Panc1 (cell line): ENCODE measurements at regions not wholly inside any gene's neighbourhood (a gene's known extent, or its start where the extent isn't known, plus 50 kb on each side); places are given as distances from the start of the nearest gene placed in this dataset.

Source experiments
- ATAC-seq: fragments of 200-7000 bp; cut with Tn5 transposase; 2 replicates; pipeline ENCODE4 v1.9.1; 2020; ENCODE audit warnings: mild to moderate bottlenecking, moderate library complexity
- BruUV-seq: library from RNA; stranded (reverse); fragments of 400-500 nt; replicated peaks from 2 replicates; lab custom pipeline; 2021; lab: Mats Ljungman, UMichigan
- CTCF ChIA-PET: fragments of 300-600 bp; sonication (Branson Sonifier 250); formaldehyde crosslinking; loops from one replicate; lab custom pipeline; 2022; ENCODE audit warnings: antibody characterized with exemption; lab: Charles Lee
- POLR2A ChIA-PET: fragments of 300-600 bp; sonication (Branson Sonifier 250); formaldehyde crosslinking; loops from one replicate; lab custom pipeline; 2022; ENCODE audit warnings: antibody characterized with exemption; lab: Charles Lee
- DNase-seq: peaks from one replicate; pipeline ENCODE4 v3.0.0-alpha.2; 2010; ENCODE audit warnings: low read depth, low spot score
- H3K27ac ChIP-seq: 2 replicates; pipeline ENCODE4 v1.5.1; 2011; ENCODE audit warnings: mild to moderate bottlenecking, low read length, inconsistent platforms
- H3K27me3 ChIP-seq: fragments of 200-500 bp; sonication (Bioruptor generic); 2 replicates; pipeline ENCODE4 v1.6.0; 2014; ENCODE audit warnings: low read length, inconsistent platforms; ENCODE audit not compliant: control insufficient read depth, insufficient read depth
- H3K36me3 ChIP-seq: fragments of 200-500 bp; sonication (Bioruptor generic); 2 replicates; pipeline ENCODE4 v1.5.1; 2014; ENCODE audit warnings: inconsistent platforms, mild to moderate bottlenecking, low read length, moderate library complexity; ENCODE audit not compliant: control insufficient read depth, insufficient read depth
- H3K4me1 ChIP-seq: 2 replicates; pipeline ENCODE4 v1.5.1; 2011; ENCODE audit warnings: inconsistent platforms, mild to moderate bottlenecking, low read length, moderate library complexity; ENCODE audit not compliant: control insufficient read depth, insufficient read depth
- H3K4me3 ChIP-seq, 2 experiments: 2 replicates each; pipeline ENCODE4 v1.5.1; 2011 to 2012; ENCODE audit warnings: low read depth in 2 of 2, low read length in 2 of 2, mild to moderate bottlenecking in 2 of 2, inconsistent platforms in 1 of 2, moderate library complexity in 1 of 2
- H3K9me3 ChIP-seq: fragments of 200-500 bp; sonication (Bioruptor generic); 2 replicates; pipeline ENCODE4 v1.5.1; 2014; ENCODE audit warnings: low read depth, mild to moderate bottlenecking, inconsistent platforms, low read length, moderate library complexity; ENCODE audit not compliant: control insufficient read depth, insufficient read depth
- CTCF ChIP-seq: fragments of 450-650 bp; IDR thresholded peaks from 2 replicates; pipeline ENCODE4 v1.5.1; 2017; ENCODE audit warnings: mild to moderate bottlenecking
- POLR2AphosphoS5 ChIP-seq: IDR thresholded peaks from 2 replicates; pipeline ENCODE4 v1.6.1; 2012; ENCODE audit warnings: mild to moderate bottlenecking, low read depth, low read length, moderate library complexity
- SIN3A ChIP-seq: IDR thresholded peaks from 2 replicates; pipeline ENCODE4 v1.6.1; 2012; ENCODE audit warnings: low read depth, mild to moderate bottlenecking, low read length, moderate library complexity, borderline replicate concordance; ENCODE audit not compliant: insufficient read depth
- TCF7L2 ChIP-seq: IDR thresholded peaks from 2 replicates; pipeline ENCODE4 v1.6.1; 2011; ENCODE audit warnings: mild to moderate bottlenecking, low read depth, low read length, inconsistent platforms
- in situ Hi-C: cut with HindIII; loops from 2 replicates; pipeline ENCODE4 v1.10.0; 2016; ENCODE audit warnings: low sequenced_read_pairs, low pct_unique_long_range_greater_than_20kb
- intact Hi-C: fragments of 100-400 bp; cut with micrococcal nuclease; formaldehyde crosslinking; loops from one replicate; pipeline ENCODE4 v1.10.0; 2022; ENCODE audit not compliant: unreplicated experiment
- TF ChIP-seq, protein P1 (sequence below), 2 experiments: IDR thresholded peaks; 2 replicates each; pipeline ENCODE4 v1.6.1; 2011 to 2012; ENCODE audit warnings: low read depth in 2 of 2, control low read depth in 1 of 2, low read length in 1 of 2, mild to moderate bottlenecking in 1 of 2, moderate library complexity in 1 of 2; ENCODE audit not compliant: insufficient read depth in 1 of 2

DNA sequence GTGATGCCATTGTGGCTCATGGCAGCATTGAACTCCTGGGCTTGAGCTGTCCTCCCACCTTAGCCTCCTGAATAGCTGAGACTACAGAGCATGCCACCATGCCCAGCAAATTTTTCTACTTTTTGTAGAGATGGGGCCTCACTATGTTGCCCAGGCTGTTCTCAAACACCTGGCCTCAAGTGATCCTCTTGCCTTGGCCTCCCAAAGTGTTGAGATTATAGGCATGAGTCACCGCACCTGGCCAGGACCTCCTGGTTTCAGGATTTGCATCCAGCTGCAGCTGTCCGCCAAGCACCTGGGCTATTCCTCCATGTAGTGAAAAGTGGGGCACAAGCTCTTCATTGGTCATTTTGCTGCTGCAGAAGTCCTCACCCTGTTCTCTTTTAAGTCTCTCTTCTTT, 58.9 kb downstream of the ZNF22 start:
- TF ChIP-seq CTCF = no peak
- TF ChIP-seq, protein P1, sequence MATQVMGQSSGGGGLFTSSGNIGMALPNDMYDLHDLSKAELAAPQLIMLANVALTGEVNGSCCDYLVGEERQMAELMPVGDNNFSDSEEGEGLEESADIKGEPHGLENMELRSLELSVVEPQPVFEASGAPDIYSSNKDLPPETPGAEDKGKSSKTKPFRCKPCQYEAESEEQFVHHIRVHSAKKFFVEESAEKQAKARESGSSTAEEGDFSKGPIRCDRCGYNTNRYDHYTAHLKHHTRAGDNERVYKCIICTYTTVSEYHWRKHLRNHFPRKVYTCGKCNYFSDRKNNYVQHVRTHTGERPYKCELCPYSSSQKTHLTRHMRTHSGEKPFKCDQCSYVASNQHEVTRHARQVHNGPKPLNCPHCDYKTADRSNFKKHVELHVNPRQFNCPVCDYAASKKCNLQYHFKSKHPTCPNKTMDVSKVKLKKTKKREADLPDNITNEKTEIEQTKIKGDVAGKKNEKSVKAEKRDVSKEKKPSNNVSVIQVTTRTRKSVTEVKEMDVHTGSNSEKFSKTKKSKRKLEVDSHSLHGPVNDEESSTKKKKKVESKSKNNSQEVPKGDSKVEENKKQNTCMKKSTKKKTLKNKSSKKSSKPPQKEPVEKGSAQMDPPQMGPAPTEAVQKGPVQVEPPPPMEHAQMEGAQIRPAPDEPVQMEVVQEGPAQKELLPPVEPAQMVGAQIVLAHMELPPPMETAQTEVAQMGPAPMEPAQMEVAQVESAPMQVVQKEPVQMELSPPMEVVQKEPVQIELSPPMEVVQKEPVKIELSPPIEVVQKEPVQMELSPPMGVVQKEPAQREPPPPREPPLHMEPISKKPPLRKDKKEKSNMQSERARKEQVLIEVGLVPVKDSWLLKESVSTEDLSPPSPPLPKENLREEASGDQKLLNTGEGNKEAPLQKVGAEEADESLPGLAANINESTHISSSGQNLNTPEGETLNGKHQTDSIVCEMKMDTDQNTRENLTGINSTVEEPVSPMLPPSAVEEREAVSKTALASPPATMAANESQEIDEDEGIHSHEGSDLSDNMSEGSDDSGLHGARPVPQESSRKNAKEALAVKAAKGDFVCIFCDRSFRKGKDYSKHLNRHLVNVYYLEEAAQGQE (IDR thresholded peaks at IDR 0.05; ENCODE audit: insufficient read depth in 1 of 2, low read depth in 2 of 2, low read length in 1 of 2) = no peak
- TF ChIP-seq TCF7L2 = no peak
- TF ChIP-seq POLR2AphosphoS5 = no peak
- TF ChIP-seq SIN3A = no peak
- CTCF ChIA-PET = no interaction called here
- Histone ChIP-seq H3K27me3 (peaks cover 2% of the 10 kb centered on the region; the same call in 1 of the 2 replicates), H3K27ac (no peak overlapping the region), H3K4me1 (no peaks in the 10 kb centered on the region), H3K4me3 (no peak overlapping the region), H3K9me3 (no peaks in the 10 kb centered on the region), H3K36me3 (no peaks in the 10 kb centered on the region)
- no peak for DNase-seq
- BruUV-seq = no TSS peak
- in situ Hi-C loops (no loop called here), intact Hi-C loops (no loop called here)
- ATAC-seq = no peak
- POLR2A ChIA-PET = no interaction called here

GRCh38 chr10:45061982-45062381, 61.3 kb downstream of the ZNF22 start:
- H3K4me1 ChIP-seq = no peaks in the 10 kb centered on the region
- BruUV-seq = no TSS peak
- ChIA-PET POLR2A (no interaction called here), CTCF (interaction anchor here (0.5 kb wide), 1 partner anchor 9 kb away, joined by 3 read pairs; no protein-coding TSS in a partner anchor)
- H3K27me3 ChIP-seq = no peaks in the 10 kb centered on the region
- TF ChIP-seq CTCF = no peak
- no peak for TF ChIP-seq SIN3A
- no peak for TF ChIP-seq TCF7L2
- no peak for TF ChIP-seq POLR2AphosphoS5
- TF ChIP-seq, protein P1 (IDR thresholded peaks at IDR 0.05; ENCODE audit: insufficient read depth in 1 of 2, low read depth in 2 of 2, low read length in 1 of 2) = no peak
- no peak overlapping the region for H3K27ac ChIP-seq
- H3K4me3 ChIP-seq = no peak overlapping the region
- no peak for DNase-seq
- no peaks in the 10 kb centered on the region for H3K9me3 ChIP-seq
- H3K36me3 ChIP-seq = no peaks in the 10 kb centered on the region
- no peak for ATAC-seq
- in situ Hi-C loops = no loop called here
- intact Hi-C loops = no loop called here
